Spleen (tissue), 7 donors: ENCODE measurements at regions not wholly inside any gene's neighbourhood (a gene's known extent, or its start where the extent isn't known, plus 50 kb on each side); places are given as distances from the start of the nearest gene placed in this dataset.

Experiments used
- CTCF ChIP-seq, 11 experiments: fragments of 200-600 bp in 7 of 11; fragments of 450-650 bp in 4 of 11; sonication (generic) in 4 of 11; IDR thresholded peaks in 8 of 11; conservative IDR thresholded peaks in 3 of 11; 1 replicate in 7 of 11; 2 replicates in 4 of 11; pipeline versions ENCODE4 v1.4.0 to v1.8.0; 2016 to 2021; ENCODE audit warnings: antibody characterized with exemption in 11 of 11, inconsistent platforms in 4 of 11, mild to moderate bottlenecking in 1 of 11
- POLR2A ChIP-seq, 3 donors: fragments of 450-650 bp; IDR thresholded peaks; one replicate each; pipeline ENCODE4 v1.5.1; 2017; ENCODE audit warnings: antibody characterized with exemption in 3 of 3, mild to moderate bottlenecking in 1 of 3
- donor health status: DM: no; HTN: no; CAD: no; lungs with moderate emphysema.
- donor health status: DM: no; HTN: no; CAD: no.
- donor health status: DM: no; HTN: no; CAD: no.

GRCh38 chr12:89230376-89231315 lies 121.7 kb downstream of the DUSP6 start:
- TF ChIP-seq POLR2A (IDR thresholded peaks at IDR 0.05) (no peak), CTCF (IDR thresholded peaks at IDR 0.05 in 8 of 11, conservative IDR thresholded peaks at IDR 0.05 in 3 of 11) (no peak)
